ENCODE measurements at regions not wholly inside any gene's neighbourhood (a gene's known extent, or its start where the extent isn't known, plus 50 kb on each side); places are given as distances from the start of the nearest gene placed in this dataset.

- TF ChIP-seq CTCF (IDR thresholded peaks at IDR 0.05 in 4 of 5, conservative IDR thresholded peaks at IDR 0.05 in 1 of 5) = no peak
- TF ChIP-seq POLR2A (IDR thresholded peaks at IDR 0.05) = no peak
Observed at GRCh38 chr15:29937956-29938355, 115.7 kb upstream of the TJP1 start.
